Anterior cingulate cortex (tissue), 58 donors: ENCODE measurements at regions not wholly inside any gene's neighbourhood (a gene's known extent, or its start where the extent isn't known, plus 50 kb on each side); places are given as distances from the start of the nearest gene placed in this dataset.
A peak's percentile ranks its signal among the peaks of the same experiment; 100 is the strongest.
"Not testable (repeated sequence)": the region's sequence is repeated elsewhere in the genome, so short reads cannot be mapped to it uniquely, and the experiment has no call there.

Experiments
- DNase-seq, 58 donors: peaks; one replicate each; lab custom pipeline; 2025; lab: John Stamatoyannopoulos, UW

DNA sequence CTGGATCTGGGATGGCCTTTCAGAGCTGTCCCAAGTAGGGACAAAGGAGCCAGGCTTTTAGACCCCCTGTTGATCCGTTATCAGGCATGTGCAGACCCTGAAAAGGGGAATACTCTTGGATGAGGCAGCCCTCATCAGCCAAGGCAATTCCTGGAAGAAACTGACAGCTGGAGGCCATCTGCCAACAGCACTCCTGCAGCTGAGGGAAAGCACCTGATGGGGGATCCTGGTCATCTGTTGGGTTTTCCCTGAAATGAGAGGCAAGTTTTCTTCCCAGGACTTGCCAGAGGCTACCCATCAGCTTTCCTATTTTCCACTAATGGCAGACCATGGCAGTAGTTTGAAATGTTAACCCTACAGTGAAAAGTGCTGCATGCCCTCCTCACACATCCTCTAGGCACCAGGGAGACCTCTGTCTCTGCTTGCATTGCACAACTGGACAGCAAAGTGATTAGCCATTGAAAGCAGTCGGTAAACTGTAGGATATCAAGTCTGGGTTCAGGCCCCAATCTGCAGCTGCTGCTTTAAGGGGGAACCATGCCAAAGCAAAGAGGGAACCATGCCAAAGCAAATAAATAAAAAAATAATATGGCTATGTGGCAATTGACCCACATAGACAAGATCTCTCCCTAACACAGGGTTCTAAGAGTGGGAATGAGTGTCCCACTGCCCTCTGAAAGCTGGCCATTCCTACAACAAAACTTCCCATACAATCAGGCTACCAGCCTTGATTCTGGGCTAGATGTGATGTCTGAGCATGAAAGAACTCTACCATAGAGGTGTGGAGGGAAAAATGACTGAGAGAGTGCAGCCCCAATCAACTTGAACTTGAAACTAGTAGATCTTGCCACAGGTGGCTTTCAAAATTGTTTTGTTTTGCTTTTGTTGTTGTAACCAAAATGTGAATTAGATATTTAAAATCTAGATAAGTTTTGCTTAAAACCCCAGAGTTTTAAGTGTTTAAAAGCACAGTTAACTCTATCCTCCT is 232.0 kb upstream of the STT3B start:
- DNase-seq: no peak

DNA sequence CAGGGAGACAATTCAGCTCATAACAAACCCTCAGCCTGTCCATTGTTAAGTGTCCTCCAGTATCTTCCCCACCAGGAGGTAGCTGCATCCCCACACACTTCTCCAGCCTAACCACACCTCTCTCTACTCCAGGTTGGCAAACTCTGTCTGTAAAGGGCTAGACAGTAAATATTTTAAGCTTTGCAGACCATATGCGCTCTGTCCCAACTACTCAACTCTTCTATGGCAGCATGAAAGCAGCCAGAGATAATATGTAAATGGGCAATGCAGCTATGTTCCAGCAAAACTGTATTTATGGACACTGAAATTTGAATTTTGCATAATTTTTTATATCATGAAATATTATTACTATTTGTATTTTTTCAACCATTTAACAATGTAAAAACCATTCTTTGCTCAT is 230.4 kb upstream of the STT3B start:
- no peak for DNase-seq

DNA sequence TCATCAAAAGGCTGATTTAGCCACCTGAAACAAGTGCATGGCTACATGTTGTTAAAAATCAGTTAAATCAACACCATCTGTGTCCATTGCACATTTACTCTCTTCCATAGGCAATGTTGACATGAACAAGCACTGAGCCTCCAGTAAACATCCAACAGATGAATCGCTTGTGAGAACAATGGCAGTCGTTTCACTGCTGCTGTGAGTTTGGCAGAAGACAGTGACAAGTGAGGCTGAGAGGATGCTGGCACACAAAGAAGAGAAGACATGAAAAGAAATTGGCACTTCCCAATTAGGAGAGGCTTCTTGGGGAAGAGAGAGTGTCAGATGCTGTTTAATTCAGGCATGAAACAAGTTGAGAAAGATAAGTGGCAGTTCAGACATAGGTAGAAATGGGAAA is 227.4 kb upstream of the STT3B start:
- peak in 2 of 58 donors; percentile 5 to 10 for DNase-seq

DNA sequence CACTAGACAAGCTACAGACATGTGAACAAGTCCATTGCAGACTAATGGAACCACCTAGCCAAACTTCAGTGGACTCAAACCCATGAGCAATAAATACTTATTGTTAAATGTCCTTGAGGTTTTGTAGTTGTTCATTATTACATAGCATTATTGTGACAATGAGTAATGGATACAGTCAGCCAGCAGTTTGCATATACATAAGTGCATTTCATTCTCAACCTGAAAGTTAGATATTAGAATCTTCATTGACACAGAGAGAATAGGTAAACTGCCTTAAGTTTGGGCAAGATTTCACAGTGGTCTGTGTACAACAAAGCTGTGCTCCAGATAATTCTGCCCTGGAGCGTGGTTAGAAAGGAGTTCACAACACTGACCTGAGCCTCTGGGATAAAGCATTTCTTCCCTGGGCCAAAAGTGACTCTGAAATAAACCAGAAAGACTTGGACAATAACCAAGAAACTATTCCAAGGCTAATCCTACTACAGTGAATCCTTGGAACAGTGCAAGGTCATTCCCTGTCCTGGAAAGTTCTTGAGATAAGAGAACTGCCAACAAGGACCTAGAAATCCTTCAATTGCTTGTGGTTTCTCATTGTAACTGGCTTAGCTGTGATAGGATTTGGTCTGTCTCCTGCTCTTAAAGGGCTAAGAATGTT is 225.5 kb upstream of the STT3B start:
- no peak for DNase-seq

DNA sequence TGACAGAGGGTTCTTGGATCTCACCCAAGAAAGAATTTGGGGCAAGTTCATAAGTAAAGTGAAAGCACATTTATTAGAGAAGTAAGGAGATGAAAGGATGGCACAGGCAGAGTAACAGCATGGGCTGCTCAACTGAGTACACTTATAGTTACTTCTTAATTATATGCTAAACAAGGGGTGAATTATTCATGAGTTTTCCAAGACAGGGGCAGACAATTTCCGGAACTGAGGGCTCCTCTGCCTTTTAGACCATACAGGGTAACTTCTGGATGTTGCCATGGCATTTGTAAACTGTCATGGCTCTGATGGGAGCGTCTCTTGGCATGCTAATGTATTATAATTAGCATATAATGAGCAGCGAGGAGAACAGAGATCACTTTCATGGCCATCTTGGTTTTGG is 221.2 kb upstream of the STT3B start:
- no peak for DNase-seq

DNA sequence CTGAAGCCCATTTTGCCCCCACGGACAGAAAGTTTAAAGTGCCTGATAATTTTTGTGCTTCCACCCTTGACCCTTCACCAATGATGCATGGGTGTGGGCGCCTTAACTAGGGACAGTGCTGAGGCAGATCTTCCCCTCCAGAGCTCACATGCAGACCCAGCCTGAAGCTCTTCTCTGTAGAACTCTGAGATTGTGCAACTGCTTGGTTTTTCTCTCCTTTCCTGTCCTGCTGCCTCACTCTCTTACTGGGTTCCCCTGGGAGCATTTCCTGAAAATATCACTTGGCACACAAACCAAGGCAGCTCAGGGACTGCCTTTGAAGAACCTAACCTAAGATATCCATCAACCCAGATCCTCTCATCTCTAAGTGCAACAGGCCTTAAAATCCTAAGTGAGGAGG is 220.3 kb upstream of the STT3B start:
- no peak for DNase-seq

- no peak for DNase-seq
These were observed 218.5 kb upstream of the STT3B start for GRCh38 chr3:31314258-31314657.

DNA sequence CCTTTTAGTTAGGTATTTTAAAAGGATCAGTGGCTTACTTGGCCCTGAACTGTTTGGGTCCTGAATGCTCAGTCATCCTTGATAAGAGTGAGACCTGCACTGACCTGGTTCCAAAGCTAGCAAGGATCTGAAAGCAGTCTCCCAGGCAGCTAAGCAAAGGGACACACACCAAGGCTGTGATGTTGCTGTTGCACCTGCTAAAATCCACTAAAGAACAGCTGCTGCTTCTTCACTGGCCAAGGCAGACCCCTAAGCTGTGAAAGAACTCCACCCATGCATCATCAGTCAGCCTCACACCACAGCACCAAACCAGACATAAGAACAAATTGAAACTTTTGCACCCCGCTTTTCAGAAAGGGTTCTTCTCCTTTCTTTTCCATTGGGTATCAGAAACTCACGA is 213.4 kb upstream of the STT3B start:
- no peak for DNase-seq

- no peak for DNase-seq
These were observed 211.1 kb upstream of the STT3B start for GRCh38 chr3:31321620-31322019.

- DNase-seq: no peak
These were observed 210.3 kb upstream of the STT3B start for GRCh38 chr3:31322460-31322859.

DNA sequence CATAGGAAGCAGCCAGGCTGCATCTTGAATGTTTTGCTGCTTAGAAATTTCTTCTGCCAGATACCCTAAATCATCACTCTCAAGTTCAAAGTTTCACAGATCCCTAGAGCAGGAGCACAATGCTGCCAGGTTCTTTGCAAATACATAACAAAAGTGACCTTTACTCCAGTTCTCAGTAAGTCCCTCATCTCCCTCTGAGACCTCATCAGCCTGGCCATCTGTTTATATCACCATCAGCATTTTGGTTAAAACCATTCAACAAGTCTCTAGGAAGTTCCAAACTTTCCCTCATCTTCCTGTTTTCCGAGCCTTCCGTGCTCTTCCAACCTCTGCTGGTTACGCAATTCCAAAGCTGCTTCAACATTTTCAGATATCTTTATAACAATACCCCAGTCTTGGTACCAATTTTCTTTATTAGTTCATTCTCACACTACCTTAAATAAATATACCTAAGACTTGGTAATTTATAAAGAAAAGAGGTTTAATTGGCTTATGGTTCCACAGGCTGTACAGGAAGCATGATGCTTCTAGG is 204.8 kb upstream of the STT3B start:
- DNase-seq: not testable (repeated sequence)

GRCh38 chr3:31331278-31331677 is 201.4 kb upstream of the STT3B start:
- no peak for DNase-seq

DNA sequence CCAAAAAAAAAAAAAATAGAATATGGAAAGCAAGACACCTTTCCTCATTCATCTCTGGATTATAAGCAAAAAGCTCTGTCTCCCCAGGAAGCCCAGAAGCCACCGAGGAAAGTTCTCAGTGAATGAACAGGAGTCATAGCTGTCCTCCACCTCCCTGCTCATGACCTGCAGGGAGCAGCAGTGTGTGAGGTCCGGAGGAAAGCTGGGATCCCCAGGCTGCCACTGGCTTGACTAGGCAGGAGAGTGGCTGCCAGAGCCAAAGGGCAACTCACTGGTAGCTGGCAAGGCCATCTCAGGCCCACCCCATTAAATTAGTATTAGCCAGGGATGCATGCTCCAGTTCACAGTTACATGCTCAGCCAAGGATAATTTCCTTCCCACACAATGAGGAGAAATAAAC is 191.6 kb upstream of the STT3B start:
- peak in 11 of 58 donors; percentile 0 to 21 (median 4) for DNase-seq

GRCh38 chr3:31343075-31343474 is 189.7 kb upstream of the STT3B start:
- no peak for DNase-seq

DNA sequence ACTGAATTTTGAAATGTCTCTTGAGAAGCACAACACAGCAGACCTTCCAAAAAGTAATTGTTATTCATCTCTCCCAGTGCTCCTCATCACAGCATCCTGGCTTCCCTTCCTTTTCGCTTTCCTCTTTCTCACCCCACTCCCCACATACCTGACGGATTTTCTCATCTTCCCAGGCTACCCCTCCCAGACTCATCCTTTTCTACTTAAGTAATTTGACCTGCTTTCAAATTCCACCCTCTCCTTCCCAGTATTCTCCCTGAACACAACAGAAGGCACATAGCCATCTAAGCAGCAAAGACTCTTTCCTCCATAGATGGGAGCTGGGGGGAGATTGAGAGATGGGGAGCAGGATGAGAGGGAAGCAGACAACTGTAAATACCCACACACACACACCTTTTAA is 187.1 kb upstream of the STT3B start:
- DNase-seq: no peak

DNA sequence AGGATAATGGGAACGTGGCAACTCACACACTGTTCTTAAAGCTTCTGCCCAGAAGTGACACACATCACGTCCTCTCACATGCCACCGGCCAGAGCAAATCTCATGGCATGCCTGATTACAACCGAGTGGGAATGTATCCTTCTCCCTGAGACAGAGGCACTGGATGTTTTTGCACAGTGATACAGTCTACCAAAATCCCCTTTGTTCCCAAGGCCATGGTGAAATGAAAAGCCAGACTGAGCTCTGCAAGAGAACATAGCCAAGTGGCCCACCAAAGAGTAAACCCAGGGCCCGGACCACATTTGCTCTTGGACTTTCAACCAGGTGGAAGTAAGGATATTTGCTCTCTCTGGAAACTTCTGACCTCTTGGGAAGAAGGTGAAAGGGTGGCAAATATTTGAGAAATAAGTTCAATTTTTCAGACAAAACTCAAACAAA is 186.2 kb upstream of the STT3B start:
- no peak for DNase-seq

- DNase-seq: no peak
These were observed 183.6 kb upstream of the STT3B start for GRCh38 chr3:31349001-31349748.

GRCh38 chr3:31350307-31350706 is 182.4 kb upstream of the STT3B start:
- DNase-seq: no peak

DNA sequence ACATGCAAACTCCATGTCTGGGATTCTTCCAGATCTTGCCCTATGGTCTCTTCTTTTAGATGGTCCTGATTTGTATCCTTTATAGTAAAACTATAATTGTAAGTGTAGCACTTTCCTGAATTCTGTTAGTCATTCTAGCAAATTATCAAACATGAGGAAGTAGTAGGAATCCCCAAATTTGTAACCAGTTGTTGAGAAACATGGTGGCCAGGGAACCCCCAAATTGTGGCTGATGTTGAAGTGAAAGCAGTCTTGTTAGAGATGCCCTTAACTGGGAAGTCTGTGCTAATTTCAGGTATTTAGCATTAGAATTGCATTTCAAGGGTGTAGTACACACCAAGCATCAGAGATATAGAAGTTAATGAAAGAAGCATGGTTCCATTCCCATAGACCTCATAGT is 180.4 kb upstream of the STT3B start:
- DNase-seq: no peak

DNA sequence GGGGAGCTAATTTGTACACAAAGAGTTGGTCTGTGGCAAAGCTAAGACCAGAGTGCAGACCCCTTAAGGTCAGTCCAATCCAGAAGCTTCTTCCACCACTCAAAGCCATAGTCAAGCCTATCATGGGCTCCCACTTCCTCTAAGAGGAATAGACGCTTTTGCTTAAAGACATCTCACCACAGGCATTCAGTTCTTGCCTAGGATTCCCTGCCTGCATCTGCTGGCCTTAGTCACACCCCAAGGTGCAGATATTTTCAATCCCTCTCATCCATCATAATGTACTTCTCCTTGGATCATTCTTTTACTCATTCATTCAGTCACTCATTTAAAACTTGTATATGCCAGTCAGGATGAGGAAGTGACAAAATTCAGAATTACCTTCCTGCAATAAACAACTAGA is 179.6 kb upstream of the STT3B start:
- DNase-seq: no peak

- DNase-seq: no peak
These were observed 178.4 kb upstream of the STT3B start for GRCh38 chr3:31354373-31354772.
